ENCODE measurements at regions not wholly inside any gene's neighbourhood (a gene's known extent, or its start where the extent isn't known, plus 50 kb on each side); places are given as distances from the start of the nearest gene placed in this dataset.

- no peak overlapping the region for H3K9ac ChIP-seq (ENCODE audit: control insufficient read depth, extremely low read depth, insufficient read depth, low read length)
- H3K9me3 ChIP-seq (ENCODE audit: control insufficient read depth, low read depth, low read length), result no peaks in the 10 kb centered on the region
- H2AFZ ChIP-seq (ENCODE audit: control insufficient read depth, low read length), result no peak overlapping the region
- no peaks in the 10 kb centered on the region for H3K9me1 ChIP-seq (ENCODE audit: control insufficient read depth, extremely low read depth, insufficient read depth, low read length)
- no peak overlapping the region for H3K4me3 ChIP-seq (ENCODE audit: control insufficient read depth in 2 of 3, extremely low read depth in 1 of 3, insufficient read depth in 2 of 3, low read depth in 1 of 3, low read length in 3 of 3)
- no peaks in the 10 kb centered on the region for H3K27me3 ChIP-seq (ENCODE audit: control insufficient read depth, extremely low read depth, insufficient read depth, low read length)
- no peaks in the 10 kb centered on the region for H4K20me1 ChIP-seq (ENCODE audit: control insufficient read depth, extremely low read depth, insufficient read depth, low read length)
- dilution Hi-C loops (cut with MboI; ENCODE audit: extremely low pct_ligation_motif_present, low sequenced_read_pairs), result no loop called here
- no peak for TF ChIP-seq EZH2 (IDR thresholded peaks at IDR 0.05; ENCODE audit: low read length)
- TF ChIP-seq, protein P1, sequence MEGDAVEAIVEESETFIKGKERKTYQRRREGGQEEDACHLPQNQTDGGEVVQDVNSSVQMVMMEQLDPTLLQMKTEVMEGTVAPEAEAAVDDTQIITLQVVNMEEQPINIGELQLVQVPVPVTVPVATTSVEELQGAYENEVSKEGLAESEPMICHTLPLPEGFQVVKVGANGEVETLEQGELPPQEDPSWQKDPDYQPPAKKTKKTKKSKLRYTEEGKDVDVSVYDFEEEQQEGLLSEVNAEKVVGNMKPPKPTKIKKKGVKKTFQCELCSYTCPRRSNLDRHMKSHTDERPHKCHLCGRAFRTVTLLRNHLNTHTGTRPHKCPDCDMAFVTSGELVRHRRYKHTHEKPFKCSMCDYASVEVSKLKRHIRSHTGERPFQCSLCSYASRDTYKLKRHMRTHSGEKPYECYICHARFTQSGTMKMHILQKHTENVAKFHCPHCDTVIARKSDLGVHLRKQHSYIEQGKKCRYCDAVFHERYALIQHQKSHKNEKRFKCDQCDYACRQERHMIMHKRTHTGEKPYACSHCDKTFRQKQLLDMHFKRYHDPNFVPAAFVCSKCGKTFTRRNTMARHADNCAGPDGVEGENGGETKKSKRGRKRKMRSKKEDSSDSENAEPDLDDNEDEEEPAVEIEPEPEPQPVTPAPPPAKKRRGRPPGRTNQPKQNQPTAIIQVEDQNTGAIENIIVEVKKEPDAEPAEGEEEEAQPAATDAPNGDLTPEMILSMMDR (optimal IDR thresholded peaks at IDR 0.05 in 1 of 3, IDR thresholded peaks at IDR 0.05 in 1 of 3, conservative IDR thresholded peaks at IDR 0.05 in 1 of 3; ENCODE audit: extremely low read depth in 1 of 3, insufficient read depth in 2 of 3, low read length in 3 of 3), result no peak
- DNase-seq (ENCODE audit: low read depth, low spot score) (peak; percentile 32), FAIRE-seq (peak; percentile 32)
- no peaks in the 10 kb centered on the region for H3K79me2 ChIP-seq (ENCODE audit: control insufficient read depth, insufficient read depth, low read length)
- H3K36me3 ChIP-seq (ENCODE audit: control insufficient read depth in 2 of 2, extremely low read depth in 1 of 2, insufficient read depth in 2 of 2, low read length in 2 of 2), result no peaks in the 10 kb centered on the region
- no peak overlapping the region for H3K27ac ChIP-seq (ENCODE audit: control insufficient read depth, insufficient read depth, low read length)
- H3K4me1 ChIP-seq (ENCODE audit: control insufficient read depth, extremely low read depth, insufficient read depth, low read length), result peaks cover 6% of the 10 kb centered on the region
- no peak overlapping the region for H3K4me2 ChIP-seq (ENCODE audit: control insufficient read depth, extremely low read depth, insufficient read depth, low read depth, low read length)
These were observed 52.5 kb upstream of the VSTM5 start for GRCh38 chr11:93902921-93903320.

DNA sequence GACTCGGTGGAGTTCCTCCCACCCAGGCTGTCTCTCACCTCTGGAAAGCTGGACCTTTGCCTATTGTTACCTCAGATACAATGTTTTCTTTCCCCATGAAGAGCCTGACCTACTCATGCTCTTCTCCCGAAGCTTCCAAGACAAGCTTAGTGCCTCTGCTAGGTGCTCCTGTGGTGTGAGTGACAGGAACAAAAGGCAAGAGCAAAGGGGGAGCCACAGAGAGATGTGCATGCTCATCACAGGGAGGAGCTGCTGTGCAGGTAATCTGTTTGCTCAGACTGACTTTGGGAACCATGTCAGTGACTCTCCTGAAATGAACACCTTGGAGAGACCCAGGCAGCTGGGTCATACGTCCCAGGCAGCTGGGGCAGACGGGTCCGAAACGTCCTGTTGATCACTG, 53.6 kb upstream of the VSTM5 start:
- H3K27ac ChIP-seq (ENCODE audit: control insufficient read depth, insufficient read depth, low read length), result no peak overlapping the region
- dilution Hi-C loops (cut with MboI; ENCODE audit: extremely low pct_ligation_motif_present, low sequenced_read_pairs), result no loop called here
- no peak overlapping the region for H2AFZ ChIP-seq (ENCODE audit: control insufficient read depth, low read length)
- no peaks in the 10 kb centered on the region for H3K27me3 ChIP-seq (ENCODE audit: control insufficient read depth, extremely low read depth, insufficient read depth, low read length)
- no peaks in the 10 kb centered on the region for H4K20me1 ChIP-seq (ENCODE audit: control insufficient read depth, extremely low read depth, insufficient read depth, low read length)
- no peak overlapping the region for H3K4me2 ChIP-seq (ENCODE audit: control insufficient read depth, extremely low read depth, insufficient read depth, low read depth, low read length)
- no peak overlapping the region for H3K9ac ChIP-seq (ENCODE audit: control insufficient read depth, extremely low read depth, insufficient read depth, low read length)
- no peak for FAIRE-seq
- H3K4me3 ChIP-seq (ENCODE audit: control insufficient read depth in 2 of 3, extremely low read depth in 1 of 3, insufficient read depth in 2 of 3, low read depth in 1 of 3, low read length in 3 of 3), result no peak overlapping the region
- TF ChIP-seq, protein P1 (optimal IDR thresholded peaks at IDR 0.05 in 1 of 3, IDR thresholded peaks at IDR 0.05 in 1 of 3, conservative IDR thresholded peaks at IDR 0.05 in 1 of 3; ENCODE audit: extremely low read depth in 1 of 3, insufficient read depth in 2 of 3, low read length in 3 of 3), result peak in 2 of 3 experiments; percentile 11 to 69
- no peak for TF ChIP-seq EZH2 (IDR thresholded peaks at IDR 0.05; ENCODE audit: low read length)
- no peaks in the 10 kb centered on the region for H3K36me3 ChIP-seq (ENCODE audit: control insufficient read depth in 2 of 2, extremely low read depth in 1 of 2, insufficient read depth in 2 of 2, low read length in 2 of 2)
- peaks cover 17% of the 10 kb centered on the region for H3K4me1 ChIP-seq (ENCODE audit: control insufficient read depth, extremely low read depth, insufficient read depth, low read length)
- H3K79me2 ChIP-seq (ENCODE audit: control insufficient read depth, insufficient read depth, low read length), result no peaks in the 10 kb centered on the region
- no peaks in the 10 kb centered on the region for H3K9me1 ChIP-seq (ENCODE audit: control insufficient read depth, extremely low read depth, insufficient read depth, low read length)
- no peaks in the 10 kb centered on the region for H3K9me3 ChIP-seq (ENCODE audit: control insufficient read depth, low read depth, low read length)
- DNase-seq (ENCODE audit: low read depth, low spot score), result no peak
